ENCODE measurements at regions not wholly inside any gene's neighbourhood (a gene's known extent, or its start where the extent isn't known, plus 50 kb on each side); places are given as distances from the start of the nearest gene placed in this dataset.

- Histone ChIP-seq H3K36me3 (no peaks in the 10 kb centered on the region), H3K9me3 (no peaks in the 10 kb centered on the region), H3K4me1 (no peaks in the 10 kb centered on the region), H3K27me3 (no peaks in the 10 kb centered on the region), H3K4me3 (ENCODE audit: low read depth, low read length) (no peak overlapping the region)
- DNase-seq = no peak
- TF ChIP-seq, protein P1, sequence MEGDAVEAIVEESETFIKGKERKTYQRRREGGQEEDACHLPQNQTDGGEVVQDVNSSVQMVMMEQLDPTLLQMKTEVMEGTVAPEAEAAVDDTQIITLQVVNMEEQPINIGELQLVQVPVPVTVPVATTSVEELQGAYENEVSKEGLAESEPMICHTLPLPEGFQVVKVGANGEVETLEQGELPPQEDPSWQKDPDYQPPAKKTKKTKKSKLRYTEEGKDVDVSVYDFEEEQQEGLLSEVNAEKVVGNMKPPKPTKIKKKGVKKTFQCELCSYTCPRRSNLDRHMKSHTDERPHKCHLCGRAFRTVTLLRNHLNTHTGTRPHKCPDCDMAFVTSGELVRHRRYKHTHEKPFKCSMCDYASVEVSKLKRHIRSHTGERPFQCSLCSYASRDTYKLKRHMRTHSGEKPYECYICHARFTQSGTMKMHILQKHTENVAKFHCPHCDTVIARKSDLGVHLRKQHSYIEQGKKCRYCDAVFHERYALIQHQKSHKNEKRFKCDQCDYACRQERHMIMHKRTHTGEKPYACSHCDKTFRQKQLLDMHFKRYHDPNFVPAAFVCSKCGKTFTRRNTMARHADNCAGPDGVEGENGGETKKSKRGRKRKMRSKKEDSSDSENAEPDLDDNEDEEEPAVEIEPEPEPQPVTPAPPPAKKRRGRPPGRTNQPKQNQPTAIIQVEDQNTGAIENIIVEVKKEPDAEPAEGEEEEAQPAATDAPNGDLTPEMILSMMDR (IDR thresholded peaks at IDR 0.05; ENCODE audit: low read depth, low read length) = no peak
These were observed 51.9 kb upstream of the TBL1XR1 start for GRCh38 chr3:177249203-177249602.

GRCh38 chr3:177250151-177250550 lies 52.9 kb upstream of the TBL1XR1 start:
- no peak for DNase-seq
- TF ChIP-seq, protein P1 (IDR thresholded peaks at IDR 0.05; ENCODE audit: low read depth, low read length) = no peak
- H3K4me1 ChIP-seq = no peaks in the 10 kb centered on the region

DNA sequence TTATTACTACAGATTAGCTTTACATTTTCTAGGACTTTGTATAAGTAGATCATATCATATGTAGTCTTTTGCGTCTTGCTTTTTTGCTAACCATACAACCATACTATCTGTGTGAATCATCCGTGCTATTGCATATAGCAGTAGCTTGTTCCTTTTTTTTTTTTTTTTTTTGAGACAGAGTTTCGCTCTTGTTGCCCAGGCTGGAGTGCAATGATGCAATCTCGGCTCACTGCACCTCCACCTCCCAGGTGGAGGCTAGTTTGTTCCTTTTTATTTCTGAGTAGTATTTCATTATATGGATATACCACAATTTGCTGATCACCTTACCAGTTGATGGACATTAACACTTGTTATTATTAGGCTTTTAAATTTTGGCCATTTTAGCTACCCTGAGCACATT lies 54.5 kb upstream of the TBL1XR1 start:
- H3K36me3 ChIP-seq = no peaks in the 10 kb centered on the region
- TF ChIP-seq, protein P1 (IDR thresholded peaks at IDR 0.05; ENCODE audit: low read depth, low read length) = no peak
- H3K4me3 ChIP-seq (ENCODE audit: low read depth, low read length) = no peak overlapping the region
- H3K27me3 ChIP-seq = no peaks in the 10 kb centered on the region
- no peaks in the 10 kb centered on the region for H3K4me1 ChIP-seq
- H3K9me3 ChIP-seq = no peaks in the 10 kb centered on the region
- DNase-seq = no peak

More at GRCh38 chr3:177250151-177250550, 52.9 kb upstream of the TBL1XR1 start:
- H3K36me3 ChIP-seq = no peaks in the 10 kb centered on the region
- no peak overlapping the region for H3K4me3 ChIP-seq (ENCODE audit: low read depth, low read length)
- no peaks in the 10 kb centered on the region for H3K27me3 ChIP-seq
- no peaks in the 10 kb centered on the region for H3K9me3 ChIP-seq

DNA sequence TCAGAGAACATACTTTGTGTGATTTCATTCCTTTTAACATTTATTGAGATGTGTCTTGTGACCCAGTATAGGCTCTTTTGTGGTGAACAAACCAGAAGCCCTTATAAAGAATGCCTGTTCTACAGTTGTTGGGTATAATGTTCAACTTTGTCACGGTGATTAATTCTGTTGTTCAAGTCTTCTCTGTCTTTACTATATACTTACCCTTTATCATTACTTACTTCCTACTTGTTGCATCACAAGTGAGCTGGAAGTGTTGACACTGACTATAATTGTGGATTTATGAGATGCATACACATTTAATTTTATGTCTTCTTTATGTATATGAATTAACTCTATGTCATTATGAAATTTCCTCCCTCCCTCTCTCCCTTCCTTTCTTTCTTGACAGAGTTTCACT lies 59.7 kb upstream of the TBL1XR1 start:
- Histone ChIP-seq H3K9me3 (no peaks in the 10 kb centered on the region), H3K27me3 (no peaks in the 10 kb centered on the region), H3K4me3 (ENCODE audit: low read depth, low read length) (no peak overlapping the region), H3K36me3 (no peaks in the 10 kb centered on the region), H3K4me1 (no peaks in the 10 kb centered on the region)
- TF ChIP-seq, protein P1 (IDR thresholded peaks at IDR 0.05; ENCODE audit: low read depth, low read length) = no peak
- no peak for DNase-seq

DNA sequence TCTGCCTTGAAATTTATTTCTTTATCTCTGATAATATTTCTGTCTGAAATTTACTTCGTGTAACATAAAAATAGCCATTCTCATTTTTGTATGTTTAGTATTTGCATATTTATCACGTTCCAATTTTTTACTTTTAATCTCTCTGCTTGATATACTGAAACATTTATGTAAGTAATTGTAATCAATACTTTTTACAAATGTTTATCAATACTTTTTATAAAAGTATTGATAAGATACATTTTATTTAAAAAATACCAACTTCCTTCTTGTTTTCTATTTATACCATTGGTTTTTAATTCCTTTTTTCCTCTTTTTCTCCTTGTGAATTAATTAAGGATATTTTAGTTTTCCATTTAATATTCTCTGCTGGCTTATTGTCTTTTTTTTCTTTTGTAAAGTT lies 60.3 kb upstream of the TBL1XR1 start:
- no peaks in the 10 kb centered on the region for H3K36me3 ChIP-seq
- no peak for DNase-seq
- no peak overlapping the region for H3K4me3 ChIP-seq (ENCODE audit: low read depth, low read length)
- no peaks in the 10 kb centered on the region for H3K27me3 ChIP-seq
- H3K4me1 ChIP-seq = no peaks in the 10 kb centered on the region
- TF ChIP-seq, protein P1 (IDR thresholded peaks at IDR 0.05; ENCODE audit: low read depth, low read length) = no peak
- no peaks in the 10 kb centered on the region for H3K9me3 ChIP-seq

DNA sequence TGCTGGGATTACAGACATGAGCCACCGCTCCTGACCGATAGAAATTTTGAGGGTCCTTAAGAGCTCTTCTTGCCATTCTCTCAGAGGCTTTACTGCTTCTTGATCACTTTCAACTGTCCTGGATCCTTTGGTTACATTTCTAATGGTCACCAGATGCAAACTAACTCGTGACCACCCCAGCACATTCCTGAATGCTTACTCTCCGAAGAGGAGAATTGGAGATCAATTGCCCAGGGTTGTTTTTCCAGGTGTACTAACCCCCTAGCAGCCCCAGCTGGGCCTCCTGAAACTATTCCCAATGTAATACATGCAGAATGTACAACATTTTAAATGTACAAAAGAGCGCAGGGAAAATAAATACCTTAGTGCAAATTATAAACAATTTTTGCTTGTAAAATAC lies 65.1 kb upstream of the TBL1XR1 start:
- Histone ChIP-seq H3K4me1 (no peaks in the 10 kb centered on the region), H3K9me3 (no peaks in the 10 kb centered on the region), H3K27me3 (no peaks in the 10 kb centered on the region), H3K4me3 (ENCODE audit: low read depth, low read length) (no peak overlapping the region), H3K36me3 (no peaks in the 10 kb centered on the region)
- no peak for DNase-seq
- TF ChIP-seq, protein P1 (IDR thresholded peaks at IDR 0.05; ENCODE audit: low read depth, low read length) = no peak

Data from BE2C (cell line).